Hematopoietic multipotent progenitor cell treated with erythropoietin and hydrocortisone succinate and interleukin-3 and kit ligand, for 8 days (in vitro differentiated cells): ENCODE measurements at regions not wholly inside any gene's neighbourhood (a gene's known extent, or its start where the extent isn't known, plus 50 kb on each side); places are given as distances from the start of the nearest gene placed in this dataset.

Experiments
- DNase-seq: peaks from one replicate; pipeline ENCODE4 v3.0.0-alpha.2; 2015

GRCh38 chr5:68408345-68408871 lies 192.9 kb downstream of the PIK3R1 start:
- no peak for DNase-seq

DNA sequence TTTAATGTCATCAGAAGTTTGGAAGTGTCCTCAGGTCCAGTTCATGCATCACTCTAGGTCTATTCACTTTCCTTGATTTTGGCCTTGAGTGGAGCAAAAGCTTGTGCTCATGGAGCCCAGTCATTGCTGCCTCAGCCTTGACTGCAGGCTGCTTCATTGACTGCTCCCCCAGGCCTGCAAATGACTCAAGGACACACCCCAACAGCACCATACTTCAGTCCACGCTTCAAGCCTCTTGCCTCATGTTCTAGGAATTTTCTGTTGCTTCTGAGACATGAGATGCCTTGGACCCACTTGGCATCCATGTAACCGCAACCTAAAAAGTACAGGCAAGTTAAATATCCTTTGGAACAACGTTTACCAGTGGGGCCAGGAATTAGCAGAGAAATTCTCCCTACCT lies 193.7 kb downstream of the PIK3R1 start:
- DNase-seq, result no peak

DNA sequence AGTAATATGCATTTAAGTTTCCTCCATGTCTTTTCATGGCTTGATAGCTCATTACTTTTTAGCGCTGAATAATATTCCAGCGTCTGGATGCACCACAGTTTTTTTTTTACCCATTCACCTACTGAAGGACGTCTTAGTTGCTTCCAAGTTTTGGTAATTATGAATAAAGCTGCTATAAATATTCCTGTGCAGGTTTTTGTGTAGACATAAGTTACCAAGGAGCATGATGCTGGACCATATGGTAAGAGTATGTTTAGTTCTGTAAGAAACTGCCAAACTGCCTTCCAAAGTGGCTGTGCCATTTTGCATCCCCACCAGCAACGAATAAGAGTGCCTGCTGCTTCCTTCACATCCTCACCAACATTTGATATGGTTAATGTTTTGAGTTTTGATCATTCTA lies 195.6 kb downstream of the PIK3R1 start:
- DNase-seq, result no peak

GRCh38 chr5:68415177-68416085 lies 199.9 kb downstream of the PIK3R1 start:
- DNase-seq, result peak; percentile 81

DNA sequence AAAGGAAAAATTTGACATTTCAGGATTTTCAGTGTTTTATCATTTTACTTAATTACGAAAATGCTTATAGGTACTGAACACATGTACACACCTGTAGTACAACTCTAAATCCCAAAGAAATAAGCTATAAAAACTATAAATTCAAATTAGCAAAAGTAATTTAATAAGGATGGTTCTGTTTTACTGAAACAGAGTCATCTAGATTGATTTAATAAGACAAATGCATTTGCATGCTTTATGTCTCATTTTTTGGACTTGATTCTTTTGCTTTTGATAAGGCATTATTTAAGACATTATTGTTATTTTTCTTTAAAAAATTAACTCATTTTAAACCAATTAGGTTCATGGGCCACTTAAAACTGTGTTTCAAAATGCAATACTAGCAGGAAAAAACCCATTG lies 201.2 kb downstream of the PIK3R1 start:
- DNase-seq, result no peak

DNA sequence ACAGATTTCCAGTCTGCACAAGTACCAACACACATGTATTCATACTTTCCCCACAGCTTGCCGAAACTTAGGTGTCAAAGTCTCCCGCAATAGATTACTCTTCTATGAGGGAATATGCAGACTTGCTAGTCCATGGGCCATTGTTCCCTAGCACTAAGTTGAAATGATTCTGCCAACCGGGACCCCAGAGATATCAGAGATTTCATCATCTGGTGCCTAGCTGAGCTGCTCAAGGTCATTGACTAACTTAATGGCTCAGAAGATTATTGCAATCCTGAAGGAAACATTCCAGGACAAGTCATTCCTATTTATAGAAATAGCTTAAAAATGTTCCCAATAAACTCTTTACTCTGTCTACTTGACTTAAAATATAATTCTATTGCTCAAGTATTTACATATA lies 202.6 kb downstream of the PIK3R1 start:
- no peak for DNase-seq

DNA sequence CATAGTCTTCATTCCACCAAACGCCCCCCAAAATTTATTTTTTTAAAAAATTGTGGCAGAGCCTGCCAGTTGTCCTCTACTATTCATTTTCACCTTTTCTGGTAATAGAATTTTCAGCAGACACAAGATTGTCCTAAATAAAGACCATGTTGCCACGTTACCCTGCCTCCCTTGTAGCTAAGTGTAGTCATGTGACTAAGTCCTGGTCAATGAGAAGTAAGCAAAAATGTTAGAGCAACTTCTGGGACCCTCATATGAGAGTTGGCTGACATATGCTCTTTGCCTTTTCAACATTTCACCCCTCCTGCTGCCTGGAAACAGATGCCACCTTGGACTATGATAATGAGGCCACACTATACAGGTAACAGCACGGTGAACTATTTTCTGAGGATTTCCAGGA lies 203.1 kb downstream of the PIK3R1 start:
- DNase-seq, result no peak

DNA sequence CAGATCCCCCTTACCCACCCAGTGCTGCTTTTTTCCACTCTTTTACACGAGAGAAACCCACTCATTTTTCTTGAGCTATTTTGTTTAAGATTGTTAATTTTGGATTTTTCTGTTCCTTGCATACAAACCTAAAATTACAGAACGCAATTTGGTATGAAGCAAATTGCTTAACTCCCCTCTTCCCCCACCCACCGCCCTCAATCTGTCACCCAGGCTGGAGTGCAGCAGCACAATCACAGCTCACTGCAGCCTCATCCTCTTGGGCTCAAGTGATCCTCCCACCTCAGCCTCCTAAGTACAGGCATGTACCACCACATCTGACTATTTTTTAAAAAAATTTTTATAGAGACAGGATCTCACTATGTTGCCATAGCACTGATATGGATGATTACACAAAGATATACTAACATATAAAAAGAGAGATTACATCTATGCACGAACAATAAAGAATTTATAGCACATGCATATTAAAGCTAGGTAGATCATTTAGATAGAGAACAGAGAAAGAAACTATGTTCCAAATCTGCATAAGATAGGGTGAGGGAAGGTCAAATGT lies 203.6 kb downstream of the PIK3R1 start:
- DNase-seq, result no peak

- peak; percentile 84 for DNase-seq
These were observed 204.3 kb downstream of the PIK3R1 start for GRCh38 chr5:68419637-68420452.

DNA sequence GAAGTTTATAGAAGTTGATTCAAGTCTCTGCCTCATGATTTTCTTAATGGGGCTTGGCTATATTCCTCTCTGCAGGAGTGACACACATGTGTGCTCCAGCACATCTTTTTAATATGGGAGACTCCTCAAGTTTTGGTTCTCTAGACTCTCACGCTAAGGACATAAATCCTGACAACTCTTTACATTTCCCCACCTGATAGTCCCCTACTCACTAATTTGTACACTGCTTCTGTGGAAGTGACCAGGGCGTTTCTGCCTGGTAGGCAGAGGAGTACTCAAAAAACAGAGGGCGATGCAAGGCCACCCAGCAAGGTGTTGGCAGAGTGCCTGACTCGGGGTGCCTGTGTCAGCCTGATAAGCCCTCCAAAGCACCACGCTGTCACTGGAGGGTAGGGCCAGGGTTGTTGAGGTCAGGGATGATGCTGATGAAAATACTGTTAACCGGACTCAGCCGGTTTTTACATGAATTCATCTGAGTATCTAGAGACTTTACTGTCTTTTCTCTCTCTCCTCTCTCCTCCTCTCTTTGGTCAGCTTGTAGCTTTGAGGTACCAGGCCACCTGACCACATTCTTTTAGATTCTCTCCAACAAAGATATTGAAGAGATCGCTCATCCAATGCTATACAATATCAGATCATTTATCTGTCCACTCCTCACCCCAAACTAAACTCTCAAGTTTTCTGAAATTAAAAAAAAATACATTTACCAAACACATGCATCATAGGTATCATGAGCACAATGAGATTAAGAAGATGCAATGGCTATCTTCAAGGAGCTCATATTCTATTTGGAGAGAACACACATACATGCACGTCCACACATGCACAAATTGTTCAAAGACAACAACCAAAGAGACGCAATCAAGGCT lies 205.2 kb downstream of the PIK3R1 start:
- DNase-seq, result peak; percentile 99

- DNase-seq, result no peak
These were observed 206.1 kb downstream of the PIK3R1 start for GRCh38 chr5:68421485-68422220.

- peak; percentile 59 for DNase-seq
These were observed 207.7 kb downstream of the PIK3R1 start for GRCh38 chr5:68423154-68423811.

DNA sequence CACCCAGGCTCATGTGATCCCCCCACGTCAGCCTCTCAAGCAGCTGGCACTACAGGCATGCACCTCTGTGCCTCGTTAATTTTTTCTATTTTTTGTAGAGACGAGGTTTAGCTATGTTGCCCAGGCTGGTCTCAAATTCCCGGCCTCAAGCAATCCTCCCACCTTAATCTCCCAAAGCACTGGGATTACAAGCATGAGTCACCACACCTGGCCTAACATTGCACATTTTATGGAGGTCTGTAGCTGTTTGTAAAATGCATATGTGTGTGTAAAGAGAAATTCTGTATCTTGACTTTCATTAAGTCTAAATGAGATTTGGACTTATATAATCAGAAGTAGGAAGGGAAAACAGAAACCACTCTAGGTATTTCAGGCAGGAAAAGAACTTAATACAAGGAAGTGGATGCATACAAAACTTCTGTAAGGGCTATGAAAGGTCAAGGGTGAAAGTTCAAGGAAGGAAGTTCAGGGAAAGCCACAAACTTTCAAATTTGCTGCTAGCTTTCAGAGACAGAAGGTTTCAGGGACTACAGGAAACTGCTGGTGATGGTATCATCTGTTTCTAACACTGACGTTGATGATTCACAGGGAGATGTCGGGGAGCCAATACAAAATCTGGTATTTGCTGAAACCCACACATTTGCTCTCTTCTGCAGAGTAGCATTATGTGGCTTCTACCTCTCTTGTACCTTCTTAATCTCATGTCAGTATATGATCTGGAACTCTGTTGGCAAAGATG lies 209.4 kb downstream of the PIK3R1 start:
- peak; percentile 45 for DNase-seq

- DNase-seq, result no peak
These were observed 211.0 kb downstream of the PIK3R1 start for GRCh38 chr5:68426586-68426985.

DNA sequence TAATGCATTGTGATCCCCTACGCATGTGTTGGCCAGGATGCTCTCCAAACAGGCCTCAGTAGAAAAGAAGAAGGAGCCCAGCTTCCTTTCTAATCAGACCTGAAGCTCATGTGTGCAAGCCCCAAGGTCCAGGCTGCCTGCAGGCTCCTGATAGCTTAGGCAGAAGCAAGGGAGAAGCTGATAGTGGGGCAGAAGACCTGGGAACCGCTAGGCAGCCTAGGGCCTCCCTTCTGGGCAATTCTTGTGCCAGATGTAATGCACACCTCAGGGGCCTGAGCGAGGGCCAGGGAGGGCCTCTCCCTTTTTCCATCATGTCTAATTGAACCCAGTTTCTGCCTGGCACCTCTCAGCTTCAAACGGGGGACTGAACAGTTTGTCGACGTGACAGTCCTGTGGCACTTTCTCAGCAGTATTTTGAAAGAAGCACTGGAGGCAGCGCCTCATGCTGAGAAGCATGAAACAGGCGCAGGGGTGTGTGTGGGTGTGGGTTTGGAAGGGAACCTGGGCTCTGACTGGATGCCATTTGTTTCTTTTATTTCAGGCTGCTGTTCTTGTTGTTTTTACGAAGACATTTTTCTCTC lies 212.8 kb downstream of the PIK3R1 start:
- DNase-seq, result peak; percentile 97

- no peak for DNase-seq
These were observed 214.0 kb downstream of the PIK3R1 start for GRCh38 chr5:68429510-68429909.

- no peak for DNase-seq
These were observed 214.7 kb downstream of the PIK3R1 start for GRCh38 chr5:68430279-68430678.

GRCh38 chr5:68431186-68431585 lies 215.6 kb downstream of the PIK3R1 start:
- DNase-seq, result no peak

DNA sequence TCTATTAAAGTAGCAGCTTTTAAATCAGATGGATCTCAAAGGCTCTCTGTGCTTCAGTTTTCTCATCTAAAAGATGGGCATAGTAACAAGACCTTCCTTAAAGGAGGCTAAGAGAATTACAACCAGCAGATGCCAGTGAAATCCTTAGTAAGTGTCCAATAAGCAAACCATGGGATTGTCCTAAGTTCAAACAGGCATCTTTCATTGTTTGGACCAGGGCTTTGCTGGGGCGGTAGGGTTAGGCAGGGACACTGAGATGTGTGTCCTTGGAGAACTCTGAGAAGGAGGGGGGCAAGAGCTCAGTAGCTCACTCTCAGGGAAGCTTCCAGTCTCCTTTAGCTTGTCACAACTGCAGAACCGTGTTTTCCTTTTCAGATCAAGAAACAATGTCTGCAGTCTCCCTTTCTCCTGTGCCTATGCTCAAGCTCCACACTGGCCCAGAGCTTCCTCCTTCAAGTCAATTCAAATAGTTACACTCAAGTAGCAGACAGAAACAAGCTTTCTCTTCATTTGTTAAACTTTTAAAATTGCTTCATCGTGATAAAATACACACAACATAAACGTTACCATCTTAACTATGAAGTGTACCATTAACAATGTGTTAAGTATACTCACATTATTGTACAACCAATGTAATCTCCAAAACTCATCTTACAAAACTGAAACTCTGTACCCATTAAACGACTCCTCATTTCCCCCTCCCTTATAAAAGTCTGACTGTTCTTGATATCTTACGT lies 216.2 kb downstream of the PIK3R1 start:
- no peak for DNase-seq
